Gastroesophageal sphincter (tissue), 3 donors: ENCODE measurements at regions not wholly inside any gene's neighbourhood (a gene's known extent, or its start where the extent isn't known, plus 50 kb on each side); places are given as distances from the start of the nearest gene placed in this dataset.

Experiments
- CTCF ChIP-seq, 4 experiments: fragments of 200-600 bp in 2 of 4; fragments of 450-650 bp in 2 of 4; sonication (generic) in 1 of 4; IDR thresholded peaks; one replicate each; pipeline ENCODE4 v1.5.1; 2017 to 2019; ENCODE audit warnings: antibody characterized with exemption in 4 of 4, mild to moderate bottlenecking in 2 of 4, moderate library complexity in 2 of 4
- EP300 ChIP-seq: sonication (generic); formaldehyde crosslinking; IDR thresholded peaks from one replicate; pipeline ENCODE4 v1.6.1; 2017; ENCODE audit warnings: antibody characterized with exemption, mild to moderate bottlenecking
- POLR2A ChIP-seq, 2 donors: fragments of 450-650 bp; IDR thresholded peaks; one replicate each; pipeline ENCODE4 v1.6.1; 2017; ENCODE audit warnings: antibody characterized with exemption in 2 of 2, mild to moderate bottlenecking in 2 of 2, moderate library complexity in 1 of 2
- POLR2AphosphoS5 ChIP-seq: sonication (generic); formaldehyde crosslinking; IDR thresholded peaks from one replicate; pipeline ENCODE4 v1.6.1; 2017; ENCODE audit warnings: antibody characterized with exemption

- TF ChIP-seq POLR2A (IDR thresholded peaks at IDR 0.05): no peak
- TF ChIP-seq EP300: no peak
- no peak for TF ChIP-seq CTCF (IDR thresholded peaks at IDR 0.05)
- no peak for TF ChIP-seq POLR2AphosphoS5
These were observed 69.3 kb upstream of the PRR23C start for GRCh38 chr3:139113993-139114375.
